ENCODE measurements at regions not wholly inside any gene's neighbourhood (a gene's known extent, or its start where the extent isn't known, plus 50 kb on each side); places are given as distances from the start of the nearest gene placed in this dataset.

DNA sequence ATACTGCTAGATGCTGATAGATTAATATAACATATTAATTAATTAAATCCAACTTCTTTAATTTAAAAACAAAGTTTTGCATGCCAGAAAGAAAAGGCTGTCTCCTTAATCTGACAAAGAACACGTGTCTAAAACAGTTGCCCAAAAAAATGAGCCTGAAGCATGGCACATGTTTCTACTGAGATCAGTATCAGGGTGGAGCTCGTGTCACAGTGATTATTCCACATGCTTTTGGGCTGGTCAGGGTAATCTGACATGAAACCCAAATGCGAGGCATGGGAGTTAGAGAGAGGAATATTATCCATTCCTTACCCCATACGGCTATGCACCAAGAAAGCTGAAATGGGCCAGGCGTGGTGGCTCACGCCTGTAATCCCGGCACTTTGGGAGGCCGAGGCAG lies 79.4 kb upstream of the ADRA2C start:
- Histone ChIP-seq H3K27ac (no peak overlapping the region), H3K9me3 (no peaks in the 10 kb centered on the region), H3K4me1 (no peaks in the 10 kb centered on the region), H3K4me3 (no peak overlapping the region), H3K36me3 (replicated peaks in 1 of 2; ENCODE audit: insufficient read depth in 1 of 2, low read depth in 2 of 2) (no peaks in the 10 kb centered on the region), H3K27me3 (no peaks in the 10 kb centered on the region)
- WGBS, 2 donors: 73 to 75% methylated on average over 8 of the region's 8 CpGs
- intact Hi-C loops (cut with DNase I): no loop called here
- DNase-seq: no peak
- ATAC-seq: no peak
- TF ChIP-seq, protein P1, sequence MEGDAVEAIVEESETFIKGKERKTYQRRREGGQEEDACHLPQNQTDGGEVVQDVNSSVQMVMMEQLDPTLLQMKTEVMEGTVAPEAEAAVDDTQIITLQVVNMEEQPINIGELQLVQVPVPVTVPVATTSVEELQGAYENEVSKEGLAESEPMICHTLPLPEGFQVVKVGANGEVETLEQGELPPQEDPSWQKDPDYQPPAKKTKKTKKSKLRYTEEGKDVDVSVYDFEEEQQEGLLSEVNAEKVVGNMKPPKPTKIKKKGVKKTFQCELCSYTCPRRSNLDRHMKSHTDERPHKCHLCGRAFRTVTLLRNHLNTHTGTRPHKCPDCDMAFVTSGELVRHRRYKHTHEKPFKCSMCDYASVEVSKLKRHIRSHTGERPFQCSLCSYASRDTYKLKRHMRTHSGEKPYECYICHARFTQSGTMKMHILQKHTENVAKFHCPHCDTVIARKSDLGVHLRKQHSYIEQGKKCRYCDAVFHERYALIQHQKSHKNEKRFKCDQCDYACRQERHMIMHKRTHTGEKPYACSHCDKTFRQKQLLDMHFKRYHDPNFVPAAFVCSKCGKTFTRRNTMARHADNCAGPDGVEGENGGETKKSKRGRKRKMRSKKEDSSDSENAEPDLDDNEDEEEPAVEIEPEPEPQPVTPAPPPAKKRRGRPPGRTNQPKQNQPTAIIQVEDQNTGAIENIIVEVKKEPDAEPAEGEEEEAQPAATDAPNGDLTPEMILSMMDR (IDR thresholded peaks at IDR 0.05): no peak

DNA sequence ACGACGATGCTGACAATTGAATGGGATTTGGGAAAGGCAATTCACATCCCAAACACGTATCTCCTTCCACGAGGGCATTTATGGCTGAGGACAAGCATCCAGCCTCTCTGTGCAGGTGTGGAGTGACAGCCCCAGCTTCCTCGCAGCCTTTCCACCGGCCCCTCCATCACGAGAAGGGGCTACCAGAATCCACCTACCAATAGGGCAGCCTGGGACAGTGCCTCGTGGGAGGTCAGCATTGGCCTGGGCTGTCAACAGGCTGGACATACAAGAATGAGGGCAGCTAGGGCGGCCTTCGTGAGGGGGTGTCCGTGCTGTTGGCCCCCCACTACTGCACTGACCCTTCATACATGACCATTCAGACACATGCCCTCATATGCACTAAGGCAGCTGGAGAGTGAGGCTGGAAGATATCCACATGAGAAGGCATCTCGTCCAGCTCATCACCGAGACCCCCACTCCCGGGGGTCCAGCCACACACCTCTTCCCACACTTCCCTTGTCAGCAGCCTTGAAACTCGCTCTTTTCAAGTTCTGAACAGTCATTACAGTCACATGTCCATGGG lies 81.0 kb upstream of the ADRA2C start:
- Histone ChIP-seq H3K27ac (no peak overlapping the region), H3K4me3 (no peak overlapping the region), H3K36me3 (replicated peaks in 1 of 2; ENCODE audit: insufficient read depth in 1 of 2, low read depth in 2 of 2) (no peaks in the 10 kb centered on the region), H3K27me3 (no peaks in the 10 kb centered on the region), H3K4me1 (no peaks in the 10 kb centered on the region), H3K9me3 (no peaks in the 10 kb centered on the region)
- 56 to 61% methylated on average over 15 of the region's 15 CpGs for WGBS, 2 donors
- ATAC-seq (no peak), DNase-seq (no peak)
- intact Hi-C loops (cut with DNase I): no loop called here
- TF ChIP-seq, protein P1 (IDR thresholded peaks at IDR 0.05): no peak
- no peak for TF ChIP-seq POLR2A (IDR thresholded peaks at IDR 0.05)

DNA sequence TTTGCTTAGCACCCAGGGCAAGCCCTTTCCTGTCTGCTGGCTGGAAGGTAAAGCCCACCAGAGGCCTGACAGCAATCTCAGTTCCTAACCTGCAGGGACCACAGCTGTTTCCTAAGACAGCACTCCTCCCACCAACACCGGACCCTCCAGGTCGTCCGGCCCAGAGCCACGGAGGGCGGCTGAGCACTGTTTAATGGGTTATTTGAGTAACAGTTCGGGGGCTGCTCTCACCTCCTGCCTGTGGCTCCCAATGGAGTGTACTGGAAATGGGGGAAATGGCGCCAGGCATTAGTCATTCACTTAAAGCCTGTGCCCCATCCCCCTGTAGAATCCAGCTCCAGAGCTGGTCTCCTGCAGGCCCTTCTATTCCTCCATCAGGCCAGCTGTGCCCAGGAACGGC lies 81.6 kb upstream of the ADRA2C start:
- DNase-seq: no peak
- no peak for ATAC-seq
- WGBS, 2 donors: 57 to 72% methylated on average over 8 of the region's 8 CpGs
- intact Hi-C loops (cut with DNase I): no loop called here
- Histone ChIP-seq H3K36me3 (replicated peaks in 1 of 2; ENCODE audit: insufficient read depth in 1 of 2, low read depth in 2 of 2) (no peaks in the 10 kb centered on the region), H3K9me3 (no peaks in the 10 kb centered on the region), H3K27me3 (no peaks in the 10 kb centered on the region), H3K4me1 (no peaks in the 10 kb centered on the region), H3K27ac (no peak overlapping the region), H3K4me3 (no peak overlapping the region)
- TF ChIP-seq, protein P1 (IDR thresholded peaks at IDR 0.05): no peak
- no peak for TF ChIP-seq POLR2A (IDR thresholded peaks at IDR 0.05)

DNA sequence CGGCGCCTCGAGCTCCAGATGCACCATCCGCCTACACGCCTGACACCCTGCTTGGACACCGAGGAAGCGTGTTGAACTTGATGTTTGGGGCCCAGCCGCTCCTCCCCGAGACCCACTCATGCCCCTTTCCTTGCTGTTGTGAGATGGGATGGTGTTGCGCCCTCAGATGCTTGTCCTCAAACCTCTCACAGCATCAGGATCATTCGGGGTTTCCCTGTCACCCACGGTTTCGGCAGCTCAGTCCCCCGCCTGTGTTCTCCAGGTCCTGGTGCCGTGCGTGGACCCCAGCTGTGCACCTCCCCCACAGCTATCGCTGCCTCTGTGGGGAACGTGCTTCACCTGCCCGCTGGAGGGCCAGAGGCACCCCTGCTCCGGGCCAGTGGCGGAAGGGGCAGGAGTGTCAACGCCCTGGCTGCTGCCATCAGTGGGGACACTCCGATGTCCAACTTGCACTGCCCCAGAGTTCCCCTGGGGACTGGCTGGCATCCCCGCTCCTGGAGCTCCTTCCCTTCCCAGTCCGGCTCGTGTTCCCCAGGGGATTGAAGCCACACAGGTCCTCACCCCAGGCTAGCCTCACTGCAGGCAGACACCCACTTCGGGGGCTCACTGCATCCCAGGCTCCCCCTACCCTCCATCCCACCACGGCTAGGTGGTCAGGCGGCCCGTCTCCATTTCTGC lies 82.3 kb upstream of the ADRA2C start:
- Histone ChIP-seq H3K36me3 (replicated peaks in 1 of 2; ENCODE audit: insufficient read depth in 1 of 2, low read depth in 2 of 2) (no peaks in the 10 kb centered on the region), H3K4me3 (no peak overlapping the region), H3K4me1 (no peaks in the 10 kb centered on the region), H3K9me3 (no peaks in the 10 kb centered on the region), H3K27ac (no peak overlapping the region), H3K27me3 (no peaks in the 10 kb centered on the region)
- peak in 1 of 4 donors; percentile 5 for DNase-seq
- intact Hi-C loops (cut with DNase I): no loop called here
- WGBS, 2 donors: 68% methylated on average over 16 to 30 of the region's 30 CpGs
- no peak for TF ChIP-seq POLR2A (IDR thresholded peaks at IDR 0.05)
- TF ChIP-seq, protein P1 (IDR thresholded peaks at IDR 0.05): no peak
- no peak for ATAC-seq

Measured in body of pancreas (tissue), 4 donors.